NCI-H526 (cell line): ENCODE measurements at regions not wholly inside any gene's neighbourhood (a gene's known extent, or its start where the extent isn't known, plus 50 kb on each side); places are given as distances from the start of the nearest gene placed in this dataset.

ENCODE experiments used
- DNase-seq, 2 experiments: peaks; one replicate each; lab custom pipeline; 2025; lab: John Stamatoyannopoulos, UW

DNA sequence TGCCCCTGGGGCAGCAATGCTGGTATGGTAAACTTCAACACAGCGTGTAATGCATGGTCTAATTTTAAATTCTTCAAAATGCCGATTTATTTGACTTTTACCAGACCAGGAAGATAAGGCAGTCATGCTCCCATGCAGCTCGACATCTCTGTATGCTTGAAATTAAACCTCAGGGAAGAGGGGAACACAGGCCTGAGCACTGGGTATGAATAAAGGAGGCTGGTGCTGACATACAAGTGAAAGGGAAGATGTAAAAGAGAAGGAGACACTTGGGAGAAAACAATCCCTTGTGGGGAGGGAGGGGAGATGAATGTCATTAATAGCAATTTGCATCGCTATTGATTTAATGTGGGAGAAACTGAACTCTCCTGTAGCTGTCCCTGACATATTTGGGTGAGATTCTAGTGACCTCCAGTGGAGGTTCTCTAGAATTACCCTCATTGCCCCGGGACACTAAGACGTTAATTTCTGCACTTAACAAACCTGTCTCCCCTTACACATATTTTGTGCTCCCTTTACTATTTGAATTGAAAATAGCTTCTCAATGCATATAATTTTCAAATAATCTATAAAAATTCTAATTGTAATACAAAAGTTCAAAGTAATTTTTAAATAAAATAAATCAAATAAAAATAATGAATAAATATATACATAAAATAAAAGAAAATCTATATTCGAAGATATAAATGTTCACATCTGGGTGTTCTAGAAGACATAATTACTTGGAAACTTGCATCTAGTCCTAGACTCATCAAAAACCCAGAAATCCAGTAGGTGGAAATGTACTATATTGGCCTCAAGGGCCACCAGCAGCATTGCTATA lies 283.1 kb downstream of the LMX1A start:
- DNase-seq: peak; percentile 83 to 90

GRCh38 chr1:165070675-165071074 lies 285.8 kb downstream of the LMX1A start:
- DNase-seq: no peak

- no peak for DNase-seq
Observed at GRCh38 chr1:165069829-165070228, 286.7 kb downstream of the LMX1A start.

GRCh38 chr1:165068741-165069140 lies 287.8 kb downstream of the LMX1A start:
- peak; percentile 53 to 73 for DNase-seq

DNA sequence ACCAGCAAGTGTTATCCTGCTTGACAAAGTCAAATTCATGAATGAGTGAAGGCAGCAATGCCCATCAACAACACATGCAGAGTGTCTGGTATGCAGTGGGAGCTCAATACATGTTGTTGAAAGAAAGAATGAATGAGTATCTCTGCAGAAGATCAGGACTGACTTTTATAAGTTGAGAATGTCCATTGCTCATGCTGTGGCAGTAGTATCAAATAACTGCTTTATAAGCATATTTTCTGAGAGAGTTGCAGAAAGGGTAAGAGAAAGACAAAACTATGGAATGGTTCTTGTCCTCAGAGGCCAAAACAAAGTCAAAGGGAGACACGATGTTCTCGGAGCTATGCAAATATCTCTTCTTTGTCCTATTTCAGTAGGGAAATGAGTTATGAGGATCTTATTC lies 288.7 kb downstream of the LMX1A start:
- DNase-seq: peak; percentile 22 to 61

DNA sequence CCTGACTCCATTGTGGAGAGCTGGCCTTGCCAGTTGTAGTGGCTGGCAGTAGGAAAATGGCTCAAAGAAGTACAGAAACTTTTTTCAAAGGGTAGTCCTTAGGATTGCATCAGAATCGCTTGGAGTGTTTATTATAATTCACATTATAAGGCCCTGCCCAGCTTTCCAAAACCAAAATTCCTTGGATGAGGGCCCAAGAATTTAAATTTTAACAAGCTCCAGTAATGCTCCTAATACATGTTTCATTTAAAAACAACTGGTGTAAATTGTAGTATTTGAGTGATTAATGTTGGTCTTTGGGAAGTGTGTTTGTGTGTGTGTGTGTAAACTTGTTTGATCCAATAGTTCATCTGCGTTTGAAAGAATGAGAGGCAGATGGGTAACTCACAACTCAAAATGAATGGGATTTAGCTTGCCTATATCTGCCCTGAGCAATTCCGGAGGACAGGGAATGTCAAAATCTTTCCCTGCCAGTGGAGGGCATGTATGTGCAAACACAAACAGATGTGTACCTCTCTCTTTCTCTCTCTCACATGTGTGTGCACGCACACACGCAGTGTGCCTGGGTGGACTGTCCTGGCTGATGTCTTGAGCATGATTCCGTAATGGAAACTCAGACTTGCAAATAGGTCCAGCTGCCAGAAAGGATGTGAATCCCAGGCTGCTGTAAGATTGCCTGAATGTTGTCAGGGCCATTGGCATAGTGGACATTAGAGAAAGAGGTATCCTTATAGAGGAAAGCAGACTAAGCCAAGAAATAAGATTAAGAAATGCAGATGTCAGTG lies 293.1 kb downstream of the LMX1A start:
- DNase-seq: no peak

GRCh38 chr1:165062346-165062745 lies 294.2 kb downstream of the LMX1A start:
- no peak for DNase-seq

DNA sequence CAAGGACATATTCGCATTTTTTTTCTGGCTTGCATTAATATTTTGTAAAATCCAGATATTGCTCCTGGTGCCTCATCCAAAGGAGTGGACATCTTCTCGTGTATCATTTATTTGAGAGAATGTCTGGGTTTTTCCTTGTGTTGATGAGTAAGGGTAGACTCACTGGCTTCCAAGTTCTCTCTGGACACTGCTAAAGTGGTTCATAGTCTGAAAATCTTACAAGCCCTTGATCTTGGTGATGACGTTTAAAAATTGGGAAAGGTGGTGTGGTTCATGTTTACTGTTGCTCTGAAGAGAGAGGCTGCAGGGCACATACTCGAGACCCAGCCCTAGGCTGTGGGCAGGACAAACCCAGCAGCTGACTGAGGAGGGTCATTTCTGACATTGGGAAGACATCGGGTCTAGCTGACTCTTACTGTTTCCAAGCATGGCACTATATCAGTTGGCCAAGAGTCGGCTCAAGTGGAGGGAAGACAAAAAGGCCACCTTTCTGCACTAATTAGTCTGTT lies 296.2 kb downstream of the LMX1A start:
- no peak for DNase-seq

GRCh38 chr1:165057956-165058355 lies 298.6 kb downstream of the LMX1A start:
- no peak for DNase-seq

DNA sequence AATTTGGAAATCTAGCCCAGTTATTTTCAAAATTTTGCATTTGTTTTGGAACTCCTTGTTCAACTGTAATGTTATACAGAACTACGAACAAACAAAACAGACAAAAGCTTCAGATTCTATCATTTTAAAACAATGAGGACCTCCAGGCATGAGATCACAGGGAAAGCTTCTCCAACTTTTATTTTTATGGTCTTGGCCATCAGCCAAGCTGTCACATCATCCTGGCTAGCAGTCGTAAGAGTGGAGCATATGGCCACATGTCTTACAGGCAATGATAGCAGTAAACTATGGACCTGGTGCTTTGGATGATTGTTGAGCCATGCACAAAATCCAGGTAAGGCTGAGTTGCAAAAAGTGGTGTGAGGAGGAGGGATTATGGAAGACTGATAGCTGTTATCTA lies 299.6 kb downstream of the LMX1A start:
- DNase-seq: no peak

- no peak for DNase-seq
Observed at GRCh38 chr1:165055581-165055980, 300.9 kb downstream of the LMX1A start.

- no peak for DNase-seq
Observed at GRCh38 chr1:165054627-165055026, 301.9 kb downstream of the LMX1A start.

DNA sequence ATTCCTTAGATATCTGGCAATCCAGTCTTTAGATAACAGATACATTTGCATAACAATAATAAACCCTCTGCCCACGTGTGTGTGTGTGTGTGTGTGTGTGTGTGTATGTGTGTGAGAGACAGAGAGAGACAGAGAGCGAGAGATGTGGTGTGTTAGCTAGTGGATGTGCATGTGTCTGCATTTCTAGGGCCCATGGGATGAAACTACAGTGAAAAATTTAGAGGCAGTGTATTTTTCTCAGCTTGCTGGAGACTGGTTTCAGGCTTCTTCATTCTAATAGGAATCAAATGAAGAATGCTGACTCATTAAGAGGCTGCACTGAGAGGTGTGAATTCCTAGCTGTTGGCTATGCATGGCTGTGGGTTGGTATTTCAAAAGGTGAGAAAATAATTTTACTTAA lies 303.2 kb downstream of the LMX1A start:
- no peak for DNase-seq

DNA sequence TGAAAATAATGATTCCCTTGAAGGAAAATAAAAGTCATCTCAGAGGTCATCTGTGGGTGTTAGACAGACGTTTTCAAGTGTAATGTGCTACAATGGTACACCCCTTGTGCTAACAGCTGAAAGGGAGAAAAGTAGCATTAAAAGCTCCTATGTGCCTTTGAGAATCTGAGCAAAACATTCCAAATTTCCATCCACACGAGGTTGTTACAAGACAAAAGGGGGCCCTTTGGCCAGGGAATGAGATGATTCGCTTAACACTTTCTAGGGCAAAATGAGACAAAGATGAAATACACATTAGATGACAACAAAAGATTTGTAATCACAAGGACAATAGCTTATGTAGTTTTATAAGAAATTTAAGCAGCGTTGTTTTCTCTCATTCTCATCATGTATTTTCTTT lies 303.6 kb downstream of the LMX1A start:
- DNase-seq: no peak

GRCh38 chr1:165052431-165052830 lies 304.1 kb downstream of the LMX1A start:
- no peak for DNase-seq

DNA sequence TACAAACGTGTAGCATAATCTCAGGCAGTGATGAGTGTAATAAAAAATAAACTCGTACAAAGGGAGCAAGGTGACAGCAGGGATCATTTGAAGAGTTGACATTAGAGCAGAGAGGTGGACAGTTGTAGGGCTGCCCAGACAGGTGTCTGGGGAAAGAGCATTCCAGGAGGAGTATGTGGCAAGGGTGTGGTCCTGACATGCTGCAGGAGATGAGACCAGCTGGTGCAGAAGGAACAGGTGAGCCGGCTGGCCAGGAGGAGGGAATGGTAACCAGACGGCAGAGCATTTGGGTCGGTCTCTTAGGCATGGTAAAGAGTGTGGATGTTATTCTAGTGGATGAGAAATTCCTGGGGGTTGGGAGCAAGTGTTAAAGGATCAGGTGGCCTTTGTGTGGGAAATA lies 306.3 kb downstream of the LMX1A start:
- no peak for DNase-seq

DNA sequence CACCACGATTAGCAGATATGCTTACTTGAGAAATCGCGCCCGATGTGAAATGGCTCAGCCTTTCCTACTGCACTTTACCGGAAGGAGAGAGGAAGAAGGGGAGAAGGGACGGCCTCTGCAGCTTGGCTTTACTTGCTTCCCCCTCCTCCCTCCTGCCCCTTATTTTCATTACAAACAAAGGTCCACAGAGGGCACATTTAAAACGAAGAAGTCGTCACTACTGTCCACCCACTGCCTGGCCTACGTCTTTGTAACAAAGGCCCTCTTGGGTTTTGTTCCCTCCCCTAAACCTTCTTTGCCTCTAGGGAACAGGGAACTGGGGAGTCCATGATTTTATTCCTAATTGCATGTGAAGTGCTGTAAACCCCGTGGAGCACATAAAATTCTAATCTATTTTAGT lies 308.5 kb downstream of the LMX1A start:
- no peak for DNase-seq

- DNase-seq: no peak
Observed at GRCh38 chr1:165045902-165046301, 310.6 kb downstream of the LMX1A start.

DNA sequence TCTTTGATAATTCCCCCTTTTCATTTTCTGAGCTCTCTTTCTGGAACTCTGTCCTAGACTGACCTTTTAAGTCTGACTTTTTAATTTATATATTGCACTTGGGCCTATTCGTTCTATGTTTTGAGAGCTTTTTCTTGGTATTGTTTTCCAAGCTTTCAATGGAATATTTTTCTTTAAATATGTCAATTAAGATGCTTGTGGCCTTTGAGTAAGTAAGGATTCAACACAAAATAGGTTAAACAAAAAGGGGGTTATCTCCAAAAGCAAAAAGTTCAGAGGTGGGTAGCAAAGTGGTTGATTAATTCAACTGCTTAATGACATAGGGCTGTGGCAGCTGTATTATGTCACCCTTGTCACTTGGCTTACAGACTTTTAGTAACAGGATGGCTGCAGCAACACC lies 315.9 kb downstream of the LMX1A start:
- no peak for DNase-seq

DNA sequence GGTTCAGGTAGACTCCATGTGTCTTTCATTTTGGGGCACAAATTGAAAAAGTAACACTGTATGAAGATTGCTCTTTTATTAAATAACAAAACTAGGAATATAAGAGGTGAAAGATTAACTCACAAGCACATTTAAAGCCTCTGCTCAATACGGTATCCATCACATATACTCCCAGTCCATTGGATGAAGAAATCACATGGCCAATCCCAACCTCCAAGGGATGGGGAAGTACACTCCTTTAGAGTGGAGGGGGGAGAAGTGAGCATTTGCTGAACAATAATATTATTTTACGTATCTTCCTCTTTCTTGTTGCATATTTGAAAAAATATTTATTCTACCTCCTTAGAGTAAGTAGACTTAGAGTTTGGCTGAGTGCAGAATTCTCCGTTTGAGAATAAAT lies 316.5 kb downstream of the LMX1A start:
- DNase-seq: no peak

DNA sequence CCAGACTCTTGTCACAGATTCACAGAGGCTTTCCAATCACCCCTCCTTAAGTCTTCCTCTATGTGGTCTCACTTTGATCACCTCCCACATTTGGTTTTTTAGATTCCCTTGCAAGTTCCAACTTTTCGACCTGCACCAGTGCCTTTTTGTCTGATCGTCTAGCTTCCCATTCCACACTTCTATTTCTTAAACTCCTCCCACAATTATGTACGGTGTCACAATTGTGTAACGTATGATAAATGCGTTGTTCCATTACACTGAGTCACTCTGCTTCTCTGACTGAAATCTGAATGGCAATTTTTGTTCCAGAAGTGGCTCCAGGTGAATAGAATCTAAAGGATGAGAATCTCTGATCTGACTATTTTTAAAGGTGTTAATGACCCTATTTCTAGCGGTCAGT lies 320.1 kb downstream of the LMX1A start:
- no peak for DNase-seq

DNA sequence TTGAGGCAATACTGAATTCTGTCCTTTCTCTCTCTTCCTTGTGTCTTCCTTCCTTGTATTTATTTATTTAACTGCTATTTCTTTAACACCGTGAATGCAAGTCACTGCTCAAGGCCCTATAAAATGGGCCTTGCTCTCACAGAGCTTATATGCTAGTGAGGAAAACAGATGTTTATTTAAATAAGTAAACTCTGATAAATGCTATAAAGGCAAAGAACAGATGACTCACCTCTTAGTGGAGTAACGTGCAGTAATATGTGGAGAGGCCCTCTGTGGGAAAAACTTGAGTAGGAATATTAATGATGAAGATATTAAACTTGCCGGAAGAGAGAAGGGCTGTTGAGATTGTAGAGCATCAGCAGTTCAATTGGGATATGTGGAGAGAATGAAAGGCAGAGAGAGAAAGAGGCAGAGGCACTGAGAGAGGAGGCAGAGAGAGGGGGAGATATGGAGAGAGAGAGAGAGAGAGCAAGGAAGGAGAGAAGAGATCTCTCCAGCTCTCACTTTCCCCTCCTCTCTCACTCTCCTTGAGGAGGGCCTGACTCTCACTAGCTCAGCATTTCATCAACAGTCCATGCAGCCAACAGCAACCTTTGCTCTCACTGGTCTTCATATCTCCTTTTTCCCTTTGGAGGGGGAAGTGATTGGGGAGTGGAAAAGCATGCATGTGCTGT lies 322.2 kb downstream of the LMX1A start:
- no peak for DNase-seq

GRCh38 chr1:165031001-165031400 lies 325.5 kb downstream of the LMX1A start:
- no peak for DNase-seq
